Fibroblast of pulmonary artery (primary cell): ENCODE measurements at regions not wholly inside any gene's neighbourhood (a gene's known extent, or its start where the extent isn't known, plus 50 kb on each side); places are given as distances from the start of the nearest gene placed in this dataset.
"Not testable (repeated sequence)": the region's sequence is repeated elsewhere in the genome, so short reads cannot be mapped to it uniquely, and the experiment has no call there.

ENCODE experiments used
- DNase-seq: peaks from one replicate; pipeline ENCODE4 v3.0.0-alpha.2; 2010; ENCODE audit warnings: low read depth
- H3K4me3 ChIP-seq: replicated peaks from 2 replicates; pipeline ENCODE4 v1.5.1; 2011; ENCODE audit warnings: low read depth, mild to moderate bottlenecking, control low read depth, low read length, moderate library complexity
- TF ChIP-seq, protein P1 (sequence below): IDR thresholded peaks from 2 replicates; pipeline ENCODE4 v1.5.1; 2011; ENCODE audit warnings: mild to moderate bottlenecking, control low read depth, low read length, inconsistent platforms; ENCODE audit errors: missing control alignments

GRCh38 chr7:36062154-36062815, 90.8 kb upstream of the EEPD1 start:
- TF ChIP-seq, protein P1, sequence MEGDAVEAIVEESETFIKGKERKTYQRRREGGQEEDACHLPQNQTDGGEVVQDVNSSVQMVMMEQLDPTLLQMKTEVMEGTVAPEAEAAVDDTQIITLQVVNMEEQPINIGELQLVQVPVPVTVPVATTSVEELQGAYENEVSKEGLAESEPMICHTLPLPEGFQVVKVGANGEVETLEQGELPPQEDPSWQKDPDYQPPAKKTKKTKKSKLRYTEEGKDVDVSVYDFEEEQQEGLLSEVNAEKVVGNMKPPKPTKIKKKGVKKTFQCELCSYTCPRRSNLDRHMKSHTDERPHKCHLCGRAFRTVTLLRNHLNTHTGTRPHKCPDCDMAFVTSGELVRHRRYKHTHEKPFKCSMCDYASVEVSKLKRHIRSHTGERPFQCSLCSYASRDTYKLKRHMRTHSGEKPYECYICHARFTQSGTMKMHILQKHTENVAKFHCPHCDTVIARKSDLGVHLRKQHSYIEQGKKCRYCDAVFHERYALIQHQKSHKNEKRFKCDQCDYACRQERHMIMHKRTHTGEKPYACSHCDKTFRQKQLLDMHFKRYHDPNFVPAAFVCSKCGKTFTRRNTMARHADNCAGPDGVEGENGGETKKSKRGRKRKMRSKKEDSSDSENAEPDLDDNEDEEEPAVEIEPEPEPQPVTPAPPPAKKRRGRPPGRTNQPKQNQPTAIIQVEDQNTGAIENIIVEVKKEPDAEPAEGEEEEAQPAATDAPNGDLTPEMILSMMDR, result no peak
- no peak for DNase-seq
- H3K4me3 ChIP-seq, result no peak overlapping the region

- no peak for DNase-seq
- TF ChIP-seq, protein P1, result no peak
- H3K4me3 ChIP-seq, result no peak overlapping the region
These were observed 88.4 kb upstream of the EEPD1 start for GRCh38 chr7:36064676-36065075.

GRCh38 chr7:36065563-36066342, 87.3 kb upstream of the EEPD1 start:
- DNase-seq, H3K4me3 ChIP-seq: not testable (repeated sequence)

DNA sequence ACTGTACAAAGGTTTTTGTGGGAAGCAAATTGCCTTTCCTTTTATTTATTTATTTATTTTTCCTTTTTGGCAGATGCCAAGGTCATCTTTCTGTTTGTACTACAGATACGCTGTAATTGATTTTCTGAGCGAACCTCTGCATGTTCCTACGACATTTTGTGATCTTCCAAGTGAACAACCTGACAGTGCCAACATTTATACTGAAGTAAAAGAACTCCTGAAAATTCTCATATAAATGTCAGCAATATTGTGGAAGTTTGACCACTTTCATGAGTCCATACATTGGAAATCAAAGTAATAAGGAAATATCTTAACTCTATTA, 86.8 kb upstream of the EEPD1 start:
- no peak for DNase-seq
- H3K4me3 ChIP-seq, result no peak overlapping the region
- TF ChIP-seq, protein P1, result no peak

- no peak for DNase-seq
- TF ChIP-seq, protein P1, result no peak
- H3K4me3 ChIP-seq, result no peak overlapping the region
These were observed 82.8 kb upstream of the EEPD1 start for GRCh38 chr7:36070230-36070629.

GRCh38 chr7:36071605-36072004, 81.4 kb upstream of the EEPD1 start:
- peak; percentile 8 for DNase-seq
- no peak overlapping the region for H3K4me3 ChIP-seq
- TF ChIP-seq, protein P1, result no peak

DNA sequence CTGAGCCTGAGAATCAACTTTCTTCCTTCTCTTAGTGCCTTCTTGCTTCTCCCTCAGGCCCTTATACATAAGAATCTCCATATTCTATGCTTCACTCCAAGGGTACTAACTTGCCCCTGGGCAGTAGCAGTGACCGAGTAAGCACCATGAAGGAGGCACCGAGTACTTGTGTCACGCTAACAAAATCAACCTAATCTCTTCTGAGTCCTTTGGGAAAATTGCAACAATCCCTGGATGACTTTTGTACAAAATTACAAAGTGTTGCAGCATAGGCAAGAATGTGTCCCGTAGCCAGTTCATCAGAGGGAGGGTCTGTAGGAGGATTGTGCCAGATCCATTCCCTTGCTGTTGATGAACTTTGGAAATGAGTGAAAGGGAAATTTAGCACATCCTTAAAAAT, 80.4 kb upstream of the EEPD1 start:
- TF ChIP-seq, protein P1, result no peak

More for the DNA sequence above, 80.4 kb upstream of the EEPD1 start:
- DNase-seq, result no peak
- H3K4me3 ChIP-seq, result no peak overlapping the region
